Common myeloid progenitor, CD34-positive (primary cell): ENCODE measurements at regions not wholly inside any gene's neighbourhood (a gene's known extent, or its start where the extent isn't known, plus 50 kb on each side); places are given as distances from the start of the nearest gene placed in this dataset.

Experiments
- CTCF ChIA-PET: fragments of 350-600 bp; sonication (Branson Sonifier 250); formaldehyde crosslinking; loops from one replicate; lab custom pipeline; 2021; ENCODE audit warnings: antibody characterized with exemption; lab: Charles Lee
- POLR2A ChIA-PET: fragments of 350-600 bp; sonication (Branson Sonifier 250); formaldehyde crosslinking; loops from one replicate; lab custom pipeline; 2021; ENCODE audit warnings: antibody characterized with exemption; lab: Charles Lee
- DNase-seq, 3 donors: peaks; one replicate each; pipeline versions ENCODE4 v3.0.0 to v3.0.0-alpha.2; 2013
- H3K27ac ChIP-seq, 2 experiments: 1 replicate in 1 of 2; 2 replicates in 1 of 2; pipeline ENCODE4 v1.7.0; 2013; ENCODE audit warnings: inconsistent platforms in 2 of 2, low read length in 2 of 2, mild to moderate bottlenecking in 2 of 2, low read depth in 1 of 2, moderate library complexity in 1 of 2; ENCODE audit not compliant: severe bottlenecking in 2 of 2, insufficient read depth in 1 of 2, poor library complexity in 1 of 2
- H3K27me3 ChIP-seq, 5 experiments: replicated peaks in 2 of 5; 1 replicate in 3 of 5; 2 replicates in 2 of 5; pipeline versions ENCODE4 v1.6.1 to v1.7.0; 2013; ENCODE audit warnings: low read length in 4 of 5, mild to moderate bottlenecking in 2 of 5, moderate library complexity in 2 of 5, inconsistent platforms in 1 of 5; ENCODE audit not compliant: insufficient read depth in 5 of 5, control insufficient read depth in 4 of 5
- H3K36me3 ChIP-seq, 4 experiments: 1 replicate in 2 of 4; 2 replicates in 2 of 4; pipeline versions ENCODE4 v1.6.1 to v1.7.0; 2013; ENCODE audit warnings: low read length in 3 of 4, control low read depth in 1 of 4, mild to moderate bottlenecking in 1 of 4; ENCODE audit not compliant: control insufficient read depth in 4 of 4, insufficient read depth in 4 of 4
- H3K4me1 ChIP-seq, 4 experiments: 1 replicate in 3 of 4; 2 replicates in 1 of 4; pipeline versions ENCODE4 v1.6.1 to v1.7.1; 2013; ENCODE audit warnings: low read length in 3 of 4, mild to moderate bottlenecking in 3 of 4, control low read depth in 1 of 4, inconsistent platforms in 1 of 4, moderate library complexity in 1 of 4; ENCODE audit not compliant: control insufficient read depth in 4 of 4, insufficient read depth in 4 of 4; ENCODE audit errors: control extremely low read depth in 1 of 4
- H3K4me3 ChIP-seq, 7 experiments: 1 replicate in 4 of 7; 2 replicates in 3 of 7; pipeline versions ENCODE4 v1.5.1 to v1.7.0; 2013; ENCODE audit warnings: mild to moderate bottlenecking in 7 of 7, low read length in 6 of 7, moderate library complexity in 6 of 7, inconsistent platforms in 2 of 7, low read depth in 2 of 7, control low read depth in 1 of 7; ENCODE audit not compliant: insufficient read depth in 4 of 7, control insufficient read depth in 1 of 7; ENCODE audit errors: extremely low read depth in 1 of 7
- H3K9me3 ChIP-seq, 5 experiments: 1 replicate in 4 of 5; 2 replicates in 1 of 5; pipeline versions ENCODE4 v1.6.1 to v1.7.1; 2013; ENCODE audit warnings: low read length in 4 of 5, mild to moderate bottlenecking in 2 of 5, inconsistent platforms in 1 of 5, low read depth in 1 of 5, moderate library complexity in 1 of 5; ENCODE audit not compliant: control insufficient read depth in 4 of 5, insufficient read depth in 2 of 5; ENCODE audit errors: control extremely low read depth in 1 of 5
- WGBS: methylation state at CpG from one replicate; pipeline ENCODE4 v1.1.5; 2013; ENCODE audit not compliant: insufficient coverage; 5-methylcytosine and 5-hydroxymethylcytosine counted together

DNA sequence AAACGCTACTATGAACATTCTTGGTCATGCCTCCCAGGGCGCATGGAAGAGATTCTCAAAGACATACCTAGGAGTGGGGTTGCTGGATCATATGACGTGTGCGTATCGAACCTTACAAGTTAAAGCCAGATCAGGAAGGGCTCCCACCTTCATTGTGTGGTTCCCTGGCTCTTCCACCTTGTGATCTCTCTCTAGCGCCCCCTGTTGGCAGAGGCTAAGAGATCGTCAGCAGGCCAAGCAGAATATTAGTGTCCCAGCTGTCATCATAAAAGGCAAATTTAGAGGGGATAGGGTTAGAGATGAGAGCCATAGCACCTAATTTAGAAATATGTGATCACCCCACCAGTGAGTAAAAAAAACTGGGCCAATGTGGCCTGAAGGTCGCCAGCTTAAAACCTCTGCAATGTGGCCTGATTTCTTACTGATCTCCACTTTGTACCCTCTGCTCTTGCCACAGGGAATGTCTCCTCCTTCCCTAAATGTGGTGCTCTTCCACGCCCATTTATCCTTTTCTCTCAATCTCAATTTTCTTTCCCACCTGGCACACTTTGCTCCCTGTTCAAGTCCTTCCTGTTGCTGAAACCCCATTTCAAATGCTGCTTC is 91.7 kb upstream of the SHB start:
- WGBS, result 58% methylated on average over 8 of the region's 9 CpGs
- H3K36me3 ChIP-seq, result no peaks in the 10 kb centered on the region
- H3K27me3 ChIP-seq, result no peaks in the 10 kb centered on the region
- peak; percentile 61 to 75 (median 63) for DNase-seq
- no peak overlapping the region for H3K27ac ChIP-seq
- ChIA-PET CTCF (interaction anchor here (0.6 to 2.5 kb wide), 24 partner anchors 8 to 252 kb away, joined by 3 to 10 read pairs (median 4); no protein-coding TSS in a partner anchor), POLR2A (no interaction called here)
- H3K9me3 ChIP-seq, result no peaks in the 10 kb centered on the region
- no peak overlapping the region for H3K4me3 ChIP-seq
- peaks cover 0 to 21% (median 18%) of the 10 kb centered on the region in 4 experiments for H3K4me1 ChIP-seq

DNA sequence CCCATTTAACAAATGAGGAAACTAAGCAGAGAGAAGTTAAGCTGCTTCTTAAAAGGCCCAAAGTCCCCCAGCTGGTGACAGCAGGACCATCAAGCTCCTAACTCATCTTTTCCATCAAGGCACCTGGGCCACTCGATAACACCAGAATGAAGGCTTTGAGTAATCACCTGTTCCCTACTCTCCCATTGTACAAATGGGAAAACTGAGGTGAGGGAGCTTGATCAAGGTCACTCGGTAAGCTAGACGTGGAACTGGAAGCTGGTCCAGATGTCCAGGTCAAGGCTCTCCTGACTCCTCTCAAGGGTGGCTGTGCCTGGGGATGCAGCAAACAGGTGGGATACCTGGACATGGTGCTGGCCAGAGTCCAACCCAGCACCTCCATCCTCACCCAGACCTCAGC is 90.6 kb upstream of the SHB start:
- H3K9me3 ChIP-seq, result no peaks in the 10 kb centered on the region
- ChIA-PET CTCF (interaction anchor here (0.8 to 2.5 kb wide), 15 partner anchors 8 to 248 kb away, joined by 3 to 10 read pairs (median 4); no protein-coding TSS in a partner anchor), POLR2A (no interaction called here)
- no peaks in the 10 kb centered on the region for H3K36me3 ChIP-seq
- no peak overlapping the region for H3K4me3 ChIP-seq
- DNase-seq, result no peak
- WGBS, result 100% methylated on average over 2 of the region's 3 CpGs
- no peaks in the 10 kb centered on the region for H3K27me3 ChIP-seq
- no peak overlapping the region for H3K27ac ChIP-seq
- peaks cover 0 to 15% (median 14%) of the 10 kb centered on the region in 4 experiments for H3K4me1 ChIP-seq

DNA sequence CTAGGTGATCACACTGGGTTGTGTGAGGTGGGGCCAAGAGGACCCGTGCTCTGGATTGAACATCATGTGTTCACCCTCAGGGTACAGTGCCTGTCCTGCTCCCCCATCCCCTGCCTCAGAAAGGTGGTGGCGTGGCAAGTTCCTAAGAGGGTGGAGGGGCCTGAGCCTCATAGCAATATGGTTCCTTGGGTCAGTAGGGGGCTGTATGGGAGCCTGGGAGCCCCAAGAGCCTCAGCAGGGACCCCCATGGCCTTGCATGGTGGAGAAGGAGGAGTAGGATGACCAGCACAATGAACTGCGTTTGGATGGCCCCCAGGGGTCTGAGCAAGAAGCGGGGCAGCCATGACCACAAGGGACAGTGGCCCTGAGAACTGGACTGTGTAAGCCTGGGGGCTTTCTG is 89.6 kb upstream of the SHB start:
- ChIA-PET CTCF (interaction anchor here (1.0 to 2.5 kb wide), 4 partner anchors 10 to 71 kb away, joined by 3 to 10 read pairs (median 4); no protein-coding TSS in a partner anchor), POLR2A (no interaction called here)
- H3K4me3 ChIP-seq, result no peak overlapping the region
- H3K27me3 ChIP-seq, result peaks cover 0 to 3% (median 0%) of the 10 kb centered on the region in 5 experiments
- no peaks in the 10 kb centered on the region for H3K9me3 ChIP-seq
- DNase-seq, result no peak
- H3K27ac ChIP-seq, result no peak overlapping the region
- peaks cover 0 to 5% (median 4%) of the 10 kb centered on the region in 4 experiments for H3K4me1 ChIP-seq
- WGBS, result 97% methylated on average over 3 of the region's 4 CpGs
- no peaks in the 10 kb centered on the region for H3K36me3 ChIP-seq

DNA sequence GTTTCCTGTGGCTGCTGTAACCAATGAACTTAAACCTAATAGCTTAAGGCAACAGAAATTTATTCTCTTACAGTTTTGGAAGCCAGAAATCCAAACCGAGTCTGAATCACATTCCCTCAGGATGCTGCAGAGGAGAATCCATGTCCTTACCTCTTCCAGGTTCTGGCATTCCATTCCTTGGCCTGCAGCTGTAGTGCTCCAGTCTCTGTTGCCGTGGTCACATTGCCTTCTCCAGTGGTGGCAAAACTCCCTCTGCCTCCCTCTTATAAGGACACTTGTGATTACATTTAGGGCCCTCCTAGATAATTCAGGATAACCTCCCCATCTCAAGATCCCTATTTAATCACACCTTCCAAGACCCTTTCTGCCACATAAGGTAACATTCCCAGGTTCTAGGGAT is 88.7 kb upstream of the SHB start:
- DNase-seq, result no peak
- WGBS, result 89% methylated on average over 2 of the region's 2 CpGs
- Histone ChIP-seq H3K4me1 (peaks cover 0 to 1% (median 0%) of the 10 kb centered on the region in 4 experiments), H3K27me3 (peaks cover 0 to 3% (median 0%) of the 10 kb centered on the region in 5 experiments), H3K9me3 (no peaks in the 10 kb centered on the region), H3K27ac (no peak overlapping the region), H3K4me3 (no peak overlapping the region), H3K36me3 (no peaks in the 10 kb centered on the region)
- ChIA-PET CTCF (interaction anchor here (1.1 to 1.4 kb wide), 3 partner anchors 18 to 244 kb away, joined by 3 to 4 read pairs (median 3); no protein-coding TSS in a partner anchor), POLR2A (no interaction called here)

DNA sequence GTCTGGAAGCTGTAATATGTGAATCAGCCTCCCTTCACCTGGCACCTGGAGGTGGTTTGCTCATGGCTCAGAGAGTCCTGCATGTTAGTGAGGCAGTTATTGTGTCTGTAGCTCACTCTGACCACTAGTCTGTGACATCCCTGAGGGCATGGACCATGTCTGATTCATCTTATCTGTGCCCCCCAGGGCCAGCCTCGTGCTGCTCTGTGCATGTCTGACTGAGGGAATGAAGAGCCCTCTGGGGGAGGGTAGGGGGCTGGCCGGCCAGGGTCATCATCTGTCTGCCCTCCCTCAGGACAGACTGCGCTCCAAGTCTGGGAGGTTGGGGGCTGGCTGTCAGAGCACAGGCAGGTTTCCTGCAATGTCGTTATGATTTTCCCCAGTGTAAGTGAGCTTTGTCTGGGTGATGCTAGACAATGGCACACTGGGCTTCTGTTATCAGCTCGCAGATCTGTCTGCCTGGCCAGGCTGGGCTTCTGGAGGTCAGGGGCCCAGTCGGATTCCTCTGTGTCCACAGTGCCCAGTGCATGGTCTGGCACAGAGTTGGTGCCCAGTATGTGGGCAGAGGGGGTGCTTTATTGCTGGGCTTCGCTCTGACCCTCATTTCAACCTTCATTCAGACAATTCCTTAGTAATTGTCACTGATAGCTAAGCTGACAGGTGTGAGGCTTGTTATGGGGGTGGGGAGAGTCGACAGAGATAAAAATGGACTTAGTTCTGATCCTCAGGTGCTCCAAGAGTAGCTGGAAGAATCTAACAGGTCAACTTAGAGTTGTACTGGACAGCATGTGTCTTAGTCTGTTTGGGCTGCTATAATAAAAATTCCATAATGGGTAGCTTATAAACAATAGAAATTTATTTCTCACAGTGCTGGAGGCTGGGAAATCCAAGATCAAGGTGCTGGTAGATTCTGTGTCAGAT is 85.7 kb upstream of the SHB start:
- ChIA-PET CTCF (interaction anchor here (0.8 to 1.6 kb wide), 4 partner anchors 10 to 240 kb away, joined by 3 to 5 read pairs (median 4); no protein-coding TSS in a partner anchor), POLR2A (no interaction called here)
- Histone ChIP-seq H3K27me3 (peaks cover 0 to 7% (median 4%) of the 10 kb centered on the region in 5 experiments), H3K4me3 (no peak overlapping the region), H3K36me3 (no peaks in the 10 kb centered on the region), H3K4me1 (peaks cover 0 to 1% (median 0%) of the 10 kb centered on the region in 4 experiments), H3K9me3 (no peaks in the 10 kb centered on the region), H3K27ac (no peak overlapping the region)
- DNase-seq, result no peak
- WGBS, result 93% methylated on average over 7 of the region's 8 CpGs

DNA sequence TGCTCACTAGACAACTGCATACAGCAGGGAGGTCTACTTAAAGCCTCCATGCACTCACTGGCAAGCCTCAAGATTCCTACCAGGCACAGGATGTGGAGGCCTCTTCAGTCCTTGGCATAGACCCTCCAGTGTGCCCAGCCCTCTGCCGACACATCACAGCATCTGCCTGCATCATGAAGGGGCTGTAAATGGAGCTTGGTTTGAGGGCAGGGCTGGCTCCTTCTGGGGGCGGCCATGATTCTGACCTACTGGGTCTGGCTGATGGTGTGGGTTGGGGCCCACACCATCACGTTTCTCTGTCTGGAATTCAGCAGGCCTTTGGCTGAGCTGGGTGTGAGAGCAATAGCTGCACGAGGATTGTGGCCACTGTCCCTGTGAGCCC is 84.9 kb upstream of the SHB start:
- DNase-seq, result no peak
- H3K4me1 ChIP-seq, result peaks cover 0 to 1% (median 0%) of the 10 kb centered on the region in 4 experiments
- POLR2A ChIA-PET, result no interaction called here
- no peaks in the 10 kb centered on the region for H3K36me3 ChIP-seq
- peaks cover 0 to 12% (median 6%) of the 10 kb centered on the region in 5 experiments for H3K27me3 ChIP-seq
- no peak overlapping the region for H3K27ac ChIP-seq
- WGBS, result 71% methylated on average over 4 of the region's 4 CpGs
- CTCF ChIA-PET, result interaction anchor here (1.0 kb wide), 1 partner anchor 12 kb away, joined by 3 read pairs; no protein-coding TSS in a partner anchor
- no peak overlapping the region for H3K4me3 ChIP-seq
- H3K9me3 ChIP-seq, result no peaks in the 10 kb centered on the region
